Caco-2 (cell line): ENCODE measurements at regions not wholly inside any gene's neighbourhood (a gene's known extent, or its start where the extent isn't known, plus 50 kb on each side); places are given as distances from the start of the nearest gene placed in this dataset.

Source experiments
- BruUV-seq: library from RNA; stranded (reverse); fragments of 400-500 nt; replicated peaks from 2 replicates; lab custom pipeline; 2021; lab: Mats Ljungman, UMichigan
- CTCF ChIA-PET: fragments of 300-600 bp; sonication (Branson Sonifier 250); formaldehyde crosslinking; loops from one replicate; lab custom pipeline; 2022; ENCODE audit warnings: antibody characterized with exemption; lab: Charles Lee
- POLR2A ChIA-PET: fragments of 300-600 bp; sonication (Branson Sonifier 250); formaldehyde crosslinking; loops from one replicate; lab custom pipeline; 2022; ENCODE audit warnings: antibody characterized with exemption; lab: Charles Lee
- DNase-seq, 2 experiments: peaks; one replicate each; pipeline versions ENCODE4 v3.0.0 to v3.0.0-alpha.2; 2020 to 2022
- H3K27me3 ChIP-seq: replicated peaks from 2 replicates; pipeline ENCODE4 v1.6.0; 2011; ENCODE audit warnings: low read length; ENCODE audit not compliant: control insufficient read depth, insufficient read depth
- H3K36me3 ChIP-seq: 2 replicates; pipeline ENCODE4 v1.5.1; 2011; ENCODE audit warnings: low read length; ENCODE audit not compliant: control insufficient read depth, insufficient read depth
- H3K4me1 ChIP-seq: fragments of 250-450 bp; sonication (Bioruptor Pico); 2 replicates; pipeline ENCODE4 v1.5.1; 2020; ENCODE audit warnings: mild to moderate bottlenecking
- H3K4me3 ChIP-seq: 2 replicates; pipeline ENCODE4 v1.5.1; 2011; ENCODE audit warnings: low read depth, mild to moderate bottlenecking, control low read depth, low read length
- H3K9me3 ChIP-seq: fragments of 250-450 bp; sonication (Bioruptor Pico); 2 replicates; pipeline ENCODE4 v1.5.1; 2020; ENCODE audit warnings: mild to moderate bottlenecking, moderate library complexity
- H3K27ac Mint-ChIP-seq: one replicate; pipeline ENCODE4 v1.8.0; 2022; ENCODE audit warnings: mixed read lengths; ENCODE audit not compliant: unreplicated experiment
- H3K27me3 Mint-ChIP-seq: one replicate; pipeline ENCODE4 v1.8.0; 2022; ENCODE audit warnings: mixed read lengths; ENCODE audit not compliant: insufficient read depth, unreplicated experiment
- H3K36me3 Mint-ChIP-seq: one replicate; pipeline ENCODE4 v1.8.0; 2022; ENCODE audit warnings: mild to moderate bottlenecking, mixed read lengths; ENCODE audit not compliant: insufficient read depth, unreplicated experiment
- H3K4me1 Mint-ChIP-seq: one replicate; pipeline ENCODE4 v1.8.0; 2022; ENCODE audit warnings: low read depth, mixed read lengths; ENCODE audit not compliant: unreplicated experiment
- H3K4me3 Mint-ChIP-seq: one replicate; pipeline ENCODE4 v1.8.0; 2022; ENCODE audit warnings: mild to moderate bottlenecking, moderate library complexity, mixed read lengths; ENCODE audit not compliant: unreplicated experiment
- H3K9me3 Mint-ChIP-seq: one replicate; pipeline ENCODE4 v1.8.0; 2022; ENCODE audit warnings: mixed read lengths; ENCODE audit not compliant: unreplicated experiment
- intact Hi-C: fragments of 100-400 bp; cut with micrococcal nuclease; formaldehyde crosslinking; loops from one replicate; pipeline ENCODE4 v1.10.0; 2022; ENCODE audit not compliant: unreplicated experiment
- TF ChIP-seq, protein P1 (sequence below), 2 experiments: fragments of 200-600 bp in 1 of 2; IDR thresholded peaks; 1 replicate in 1 of 2; 2 replicates in 1 of 2; pipeline versions ENCODE4 v1.5.1 to v1.8.0; 2011 to 2022; ENCODE audit warnings: antibody characterized with exemption in 1 of 2, control low read depth in 1 of 2, inconsistent platforms in 1 of 2, low read depth in 1 of 2, low read length in 1 of 2, mild to moderate bottlenecking in 1 of 2, moderate library complexity in 1 of 2; ENCODE audit not compliant: insufficient read depth in 1 of 2, severe bottlenecking in 1 of 2, unreplicated experiment in 1 of 2

DNA sequence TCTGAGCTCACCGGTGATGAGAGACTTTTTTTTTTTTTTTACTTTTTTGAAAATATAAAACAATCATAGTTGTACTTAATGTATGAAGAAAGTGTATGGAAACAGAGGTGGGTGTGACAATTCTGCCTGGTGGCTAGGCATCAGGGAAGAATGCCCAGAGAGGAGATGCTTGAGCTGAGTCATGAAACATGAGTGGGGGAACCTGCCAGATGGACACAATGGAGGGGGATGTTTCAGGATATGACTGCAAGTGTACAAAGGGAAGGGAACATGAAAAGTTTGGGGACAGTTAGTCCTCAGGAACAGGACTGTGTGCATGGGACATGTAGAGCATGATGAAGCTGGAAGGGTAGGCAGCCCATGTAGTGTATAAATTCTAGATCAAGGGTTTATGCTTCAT, 274.2 kb upstream of the E2F7 start:
- intact Hi-C loops, result loop anchor here (10.0 kb wide), 1 partner anchor 295 kb away; no protein-coding TSS in a partner anchor
- Mint-ChIP-seq H3K27me3 (peaks cover 7% of the 10 kb centered on the region), H3K4me1 (no peaks in the 10 kb centered on the region), H3K36me3 (no peaks in the 10 kb centered on the region), H3K27ac (no peak overlapping the region), H3K9me3 (no peaks in the 10 kb centered on the region), H3K4me3 (no peak overlapping the region)
- TF ChIP-seq, protein P1, sequence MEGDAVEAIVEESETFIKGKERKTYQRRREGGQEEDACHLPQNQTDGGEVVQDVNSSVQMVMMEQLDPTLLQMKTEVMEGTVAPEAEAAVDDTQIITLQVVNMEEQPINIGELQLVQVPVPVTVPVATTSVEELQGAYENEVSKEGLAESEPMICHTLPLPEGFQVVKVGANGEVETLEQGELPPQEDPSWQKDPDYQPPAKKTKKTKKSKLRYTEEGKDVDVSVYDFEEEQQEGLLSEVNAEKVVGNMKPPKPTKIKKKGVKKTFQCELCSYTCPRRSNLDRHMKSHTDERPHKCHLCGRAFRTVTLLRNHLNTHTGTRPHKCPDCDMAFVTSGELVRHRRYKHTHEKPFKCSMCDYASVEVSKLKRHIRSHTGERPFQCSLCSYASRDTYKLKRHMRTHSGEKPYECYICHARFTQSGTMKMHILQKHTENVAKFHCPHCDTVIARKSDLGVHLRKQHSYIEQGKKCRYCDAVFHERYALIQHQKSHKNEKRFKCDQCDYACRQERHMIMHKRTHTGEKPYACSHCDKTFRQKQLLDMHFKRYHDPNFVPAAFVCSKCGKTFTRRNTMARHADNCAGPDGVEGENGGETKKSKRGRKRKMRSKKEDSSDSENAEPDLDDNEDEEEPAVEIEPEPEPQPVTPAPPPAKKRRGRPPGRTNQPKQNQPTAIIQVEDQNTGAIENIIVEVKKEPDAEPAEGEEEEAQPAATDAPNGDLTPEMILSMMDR (IDR thresholded peaks at IDR 0.05; ENCODE audit: insufficient read depth in 1 of 2, low read depth in 1 of 2, low read length in 1 of 2, severe bottlenecking in 1 of 2, unreplicated experiment in 1 of 2), result no peak
- H3K36me3 ChIP-seq, result no peaks in the 10 kb centered on the region
- DNase-seq, result no peak
- BruUV-seq, result no TSS peak
- H3K4me1 ChIP-seq, result no peaks in the 10 kb centered on the region
- no peaks in the 10 kb centered on the region for H3K9me3 ChIP-seq
- POLR2A ChIA-PET, result interaction anchor here (0.6 kb wide), 1 partner anchor 188 kb away, joined by 3 read pairs; no protein-coding TSS in a partner anchor
- H3K27me3 ChIP-seq, result no peaks in the 10 kb centered on the region; the same call in 1 of the 2 replicates
- CTCF ChIA-PET, result no interaction called here
- H3K4me3 ChIP-seq, result no peak overlapping the region

DNA sequence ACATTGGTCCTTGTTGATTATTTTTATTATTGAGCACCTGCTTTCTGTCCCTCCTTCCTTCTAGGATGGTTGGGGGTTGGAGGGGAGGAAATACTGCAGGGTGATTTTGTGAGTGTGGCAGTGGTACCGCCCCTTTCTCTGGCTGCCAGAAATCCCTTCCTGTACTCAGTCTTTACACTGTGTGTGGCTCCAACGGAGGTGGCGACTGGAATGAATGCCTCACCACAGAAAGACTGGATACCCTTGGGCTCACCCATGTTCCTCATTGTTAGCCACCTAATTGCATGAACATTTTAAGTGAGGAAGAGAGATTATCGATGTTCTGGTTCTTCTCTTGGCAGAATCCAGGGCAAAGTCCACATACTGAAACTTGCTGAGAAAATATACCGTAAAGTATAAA, 272.0 kb upstream of the E2F7 start:
- no TSS peak for BruUV-seq
- TF ChIP-seq, protein P1 (IDR thresholded peaks at IDR 0.05; ENCODE audit: insufficient read depth in 1 of 2, low read depth in 1 of 2, low read length in 1 of 2, severe bottlenecking in 1 of 2, unreplicated experiment in 1 of 2), result no peak
- Histone ChIP-seq H3K9me3 (no peaks in the 10 kb centered on the region), H3K4me1 (no peaks in the 10 kb centered on the region), H3K27me3 (no peaks in the 10 kb centered on the region; the same call in 1 of the 2 replicates), H3K4me3 (no peak overlapping the region), H3K36me3 (no peaks in the 10 kb centered on the region)
- POLR2A ChIA-PET, result no interaction called here
- H3K9me3 Mint-ChIP-seq, result no peaks in the 10 kb centered on the region
- H3K4me1 Mint-ChIP-seq, result no peaks in the 10 kb centered on the region
- H3K27me3 Mint-ChIP-seq, result peaks cover 7% of the 10 kb centered on the region
- no peak overlapping the region for H3K4me3 Mint-ChIP-seq
- CTCF ChIA-PET, result no interaction called here
- no peaks in the 10 kb centered on the region for H3K36me3 Mint-ChIP-seq
- intact Hi-C loops, result loop anchor here (10.0 kb wide), 1 partner anchor 293 kb away; no protein-coding TSS in a partner anchor
- no peak for DNase-seq
- H3K27ac Mint-ChIP-seq, result no peak overlapping the region

DNA sequence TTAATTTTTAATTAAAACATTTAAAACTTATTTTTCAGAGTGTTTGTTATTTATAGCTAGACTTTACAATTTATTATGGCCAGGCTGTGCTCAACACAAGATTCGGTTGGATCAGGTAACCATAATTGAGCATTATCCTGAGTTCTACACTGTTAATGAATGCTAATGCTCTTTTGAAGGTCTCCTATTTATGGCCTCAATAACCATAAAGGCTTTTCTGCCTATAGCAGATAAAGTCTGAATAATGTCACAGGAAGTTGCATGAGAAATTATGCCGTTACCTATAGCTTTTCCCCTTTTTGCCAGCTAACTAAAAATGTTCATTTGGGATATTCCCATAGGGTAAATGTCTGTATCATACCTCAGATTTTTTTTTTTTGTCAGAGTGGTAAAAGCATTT, 269.4 kb upstream of the E2F7 start:
- TF ChIP-seq, protein P1 (IDR thresholded peaks at IDR 0.05; ENCODE audit: insufficient read depth in 1 of 2, low read depth in 1 of 2, low read length in 1 of 2, severe bottlenecking in 1 of 2, unreplicated experiment in 1 of 2), result no peak
- Histone ChIP-seq H3K27me3 (no peaks in the 10 kb centered on the region; the same call in 1 of the 2 replicates), H3K4me1 (no peaks in the 10 kb centered on the region), H3K4me3 (no peak overlapping the region), H3K36me3 (no peaks in the 10 kb centered on the region), H3K9me3 (no peaks in the 10 kb centered on the region)
- Mint-ChIP-seq H3K9me3 (no peaks in the 10 kb centered on the region), H3K27ac (no peak overlapping the region), H3K36me3 (no peaks in the 10 kb centered on the region), H3K4me3 (no peak overlapping the region), H3K27me3 (peaks cover 7% of the 10 kb centered on the region), H3K4me1 (no peaks in the 10 kb centered on the region)
- CTCF ChIA-PET, result no interaction called here
- DNase-seq, result no peak
- POLR2A ChIA-PET, result no interaction called here
- intact Hi-C loops, result loop anchor here (10.0 kb wide), 1 partner anchor 290 kb away; no protein-coding TSS in a partner anchor
- no TSS peak for BruUV-seq
